Right lobe of liver (tissue), 6 donors: ENCODE measurements at regions not wholly inside any gene's neighbourhood (a gene's known extent, or its start where the extent isn't known, plus 50 kb on each side); places are given as distances from the start of the nearest gene placed in this dataset.

Experiments
- ATAC-seq, 4 donors: fragments of 200-7000 bp; cut with Tn5 transposase; one replicate each; pipeline ENCODE4 v1.9.1; 2020; ENCODE audit warnings: mild to moderate bottlenecking in 4 of 4, moderate library complexity in 4 of 4
- DNase-seq, 3 donors: peaks; one replicate each; pipeline ENCODE4 v3.0.0-alpha.2; 2020
- H3K27ac ChIP-seq, 3 donors: fragments of 200-600 bp; one replicate each; pipeline ENCODE4 v1.8.0; 2022
- H3K27me3 ChIP-seq, 2 donors: fragments of 200-600 bp; one replicate each; pipeline ENCODE4 v1.8.0; 2022
- H3K36me3 ChIP-seq, 4 donors: fragments of 200-600 bp; sonication (generic) in 1 of 4; one replicate each; pipeline versions ENCODE4 v1.5.1 to v1.8.0; 2017 to 2022; ENCODE audit warnings: control low read depth in 1 of 4
- H3K4me1 ChIP-seq, 4 donors: fragments of 200-600 bp; sonication (generic) in 1 of 4; one replicate each; pipeline versions ENCODE4 v1.5.1 to v1.8.0; 2017 to 2022; ENCODE audit warnings: control low read depth in 1 of 4
- H3K4me3 ChIP-seq, 3 donors: fragments of 200-600 bp; one replicate each; pipeline ENCODE4 v1.8.0; 2022
- H3K9me3 ChIP-seq, 4 donors: fragments of 200-600 bp; sonication (generic) in 1 of 4; one replicate each; pipeline versions ENCODE4 v1.5.1 to v1.8.0; 2017 to 2022; ENCODE audit warnings: control low read depth in 1 of 4
- POLR2A ChIP-seq: fragments of 450-650 bp; IDR thresholded peaks from one replicate; pipeline ENCODE4 v1.6.1; 2017; ENCODE audit warnings: antibody characterized with exemption, mild to moderate bottlenecking
- WGBS: methylation state at CpG from one replicate; pipeline ENCODE4 v1.1.6; 2018; ENCODE audit warnings: low coverage, low lambda C conversion rate; ENCODE audit not compliant: insufficient coverage; ENCODE audit errors: missing lambda C conversion rate; 5-methylcytosine and 5-hydroxymethylcytosine counted together
- intact Hi-C, 2 donors: fragments of 100-400 bp; cut with DNase I; formaldehyde crosslinking; loops; one replicate each; pipeline versions ENCODE4 v1.11.2 to v1.14.1; 2022
- TF ChIP-seq, protein P1 (sequence below), 4 donors: fragments of 200-600 bp in 3 of 4; fragments of 450-650 bp in 1 of 4; IDR thresholded peaks; one replicate each; pipeline versions ENCODE4 v1.5.1 to v1.8.0; 2016 to 2022; ENCODE audit warnings: antibody characterized with exemption in 4 of 4, mild to moderate bottlenecking in 2 of 4
- donor health status: DM: no; HTN: yes; CAD: no.
- donor health status: DM: no; HTN: no; CAD: no.
- donor health status: DM: no; HTN: no; CAD: no.
- donor health status: DM: no; HTN: yes; CAD: no.
- donor health status: DM: no; HTN: yes; CAD: no.

DNA sequence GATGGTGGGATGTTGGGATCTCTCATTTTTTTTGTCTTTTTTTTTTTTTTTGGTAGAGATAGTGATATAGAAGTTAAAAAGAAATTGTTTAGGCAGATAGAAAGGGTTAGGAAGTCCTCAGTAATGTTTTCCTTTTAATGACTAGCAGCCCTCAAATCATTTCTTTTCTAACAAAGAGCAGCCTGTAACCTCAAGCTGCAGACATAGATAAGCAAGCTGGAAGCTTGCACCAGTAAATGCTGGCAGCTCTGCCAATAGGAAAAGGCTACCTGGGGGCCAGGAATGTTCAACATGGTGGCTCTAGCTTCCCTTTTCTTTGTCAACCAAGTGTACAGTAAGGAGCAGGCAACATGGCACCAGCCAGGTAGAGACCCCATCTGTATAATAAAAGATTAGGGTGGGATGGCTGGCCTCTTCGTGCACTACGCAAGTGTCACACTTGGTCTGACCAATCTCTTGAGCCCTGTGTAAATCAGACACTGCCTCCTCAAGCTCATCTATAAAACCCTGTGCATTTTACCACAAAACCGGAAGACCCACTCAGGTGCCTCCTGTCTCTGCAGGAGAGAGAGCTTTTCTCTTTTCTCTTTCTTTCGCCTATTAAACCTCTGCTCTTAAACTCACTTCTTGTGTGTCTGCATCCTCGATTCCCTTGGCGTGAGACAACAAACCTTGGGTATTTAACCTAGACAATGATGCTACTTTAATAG is 212.9 kb downstream of the SNX10 start:
- no peak for DNase-seq
- TF ChIP-seq, protein P1, sequence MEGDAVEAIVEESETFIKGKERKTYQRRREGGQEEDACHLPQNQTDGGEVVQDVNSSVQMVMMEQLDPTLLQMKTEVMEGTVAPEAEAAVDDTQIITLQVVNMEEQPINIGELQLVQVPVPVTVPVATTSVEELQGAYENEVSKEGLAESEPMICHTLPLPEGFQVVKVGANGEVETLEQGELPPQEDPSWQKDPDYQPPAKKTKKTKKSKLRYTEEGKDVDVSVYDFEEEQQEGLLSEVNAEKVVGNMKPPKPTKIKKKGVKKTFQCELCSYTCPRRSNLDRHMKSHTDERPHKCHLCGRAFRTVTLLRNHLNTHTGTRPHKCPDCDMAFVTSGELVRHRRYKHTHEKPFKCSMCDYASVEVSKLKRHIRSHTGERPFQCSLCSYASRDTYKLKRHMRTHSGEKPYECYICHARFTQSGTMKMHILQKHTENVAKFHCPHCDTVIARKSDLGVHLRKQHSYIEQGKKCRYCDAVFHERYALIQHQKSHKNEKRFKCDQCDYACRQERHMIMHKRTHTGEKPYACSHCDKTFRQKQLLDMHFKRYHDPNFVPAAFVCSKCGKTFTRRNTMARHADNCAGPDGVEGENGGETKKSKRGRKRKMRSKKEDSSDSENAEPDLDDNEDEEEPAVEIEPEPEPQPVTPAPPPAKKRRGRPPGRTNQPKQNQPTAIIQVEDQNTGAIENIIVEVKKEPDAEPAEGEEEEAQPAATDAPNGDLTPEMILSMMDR (IDR thresholded peaks at IDR 0.05) = no peak
- TF ChIP-seq POLR2A = no peak
- no peaks in the 10 kb centered on the region for H3K27me3 ChIP-seq
- no peaks in the 10 kb centered on the region for H3K4me1 ChIP-seq
- no peak overlapping the region for H3K27ac ChIP-seq
- ATAC-seq = no peak
- no peaks in the 10 kb centered on the region for H3K9me3 ChIP-seq
- no peaks in the 10 kb centered on the region for H3K36me3 ChIP-seq
- H3K4me3 ChIP-seq = no peak overlapping the region
- WGBS = 84% methylated on average over 4 of the region's 6 CpGs
- intact Hi-C loops = no loop called here

DNA sequence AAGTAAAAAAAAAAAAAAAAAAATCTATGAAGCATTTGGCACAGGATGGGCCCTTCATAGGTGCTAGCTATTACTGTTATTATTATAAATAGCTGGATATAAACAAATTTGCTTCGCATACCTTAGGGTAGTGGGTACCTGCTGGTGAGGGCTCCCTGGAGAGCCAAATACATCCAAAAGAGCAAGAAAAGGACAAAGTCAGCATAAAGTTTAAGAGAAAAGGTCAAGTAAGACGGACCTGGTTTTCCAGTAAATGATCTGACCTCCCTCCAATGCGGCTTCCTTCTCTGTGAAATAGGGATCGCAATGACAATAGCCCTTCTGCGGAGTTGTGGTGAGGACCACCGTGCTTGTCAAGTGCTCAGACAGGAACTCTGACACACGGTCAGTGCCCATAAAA is 214.5 kb downstream of the SNX10 start:
- Histone ChIP-seq H3K4me1 (no peaks in the 10 kb centered on the region), H3K27ac (no peak overlapping the region), H3K36me3 (no peaks in the 10 kb centered on the region), H3K4me3 (no peak overlapping the region), H3K9me3 (no peaks in the 10 kb centered on the region), H3K27me3 (no peaks in the 10 kb centered on the region)
- intact Hi-C loops = no loop called here
- DNase-seq (no peak), ATAC-seq (no peak)
- 70% methylated on average over 7 of the region's 7 CpGs for WGBS
- TF ChIP-seq, protein P1 (IDR thresholded peaks at IDR 0.05) = no peak
- TF ChIP-seq POLR2A = no peak

DNA sequence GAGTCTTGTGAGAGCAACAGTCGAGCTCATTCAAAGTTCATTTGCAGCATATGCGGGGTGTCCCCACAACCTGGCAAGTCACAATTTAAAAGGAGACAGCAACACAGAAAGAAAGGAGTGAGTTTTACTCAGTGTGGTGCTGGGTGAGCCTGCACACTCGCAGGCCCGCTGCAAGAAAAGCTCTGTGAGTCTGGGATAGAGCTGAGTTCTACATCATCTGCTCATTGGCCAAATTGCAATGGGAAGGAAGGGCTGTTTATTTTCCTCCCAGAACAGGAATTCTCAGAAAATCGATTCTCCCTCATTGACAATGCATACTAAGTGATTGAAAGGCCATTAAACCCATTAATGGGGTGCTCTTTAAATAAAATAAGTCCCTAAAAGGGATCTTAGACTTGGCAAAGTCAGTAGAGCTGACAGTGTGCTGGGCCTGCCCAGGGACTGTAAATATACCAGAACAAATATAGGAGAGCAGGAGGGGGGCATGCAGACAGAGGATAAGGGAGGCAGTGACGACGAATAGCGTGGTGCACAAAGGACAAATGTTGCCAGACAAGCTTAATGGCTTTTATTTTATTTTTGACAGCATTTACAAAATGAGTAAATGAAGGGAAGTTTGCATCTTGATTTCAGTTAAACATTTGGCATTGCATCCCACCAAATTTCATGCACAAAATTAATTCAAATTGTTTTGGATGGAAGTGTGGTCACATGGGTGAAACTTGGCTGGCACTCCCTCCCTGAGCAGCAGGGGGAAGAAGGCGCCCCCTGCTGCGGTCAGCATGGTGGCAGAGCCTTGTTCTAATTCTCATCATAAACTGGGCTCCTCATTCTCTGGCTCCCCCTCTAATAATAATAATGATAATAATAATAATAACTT is 215.7 kb downstream of the SNX10 start:
- ATAC-seq (no peak), DNase-seq (no peak)
- 60% methylated on average over 10 of the region's 10 CpGs for WGBS
- H3K27me3 ChIP-seq = no peaks in the 10 kb centered on the region
- intact Hi-C loops = no loop called here
- TF ChIP-seq, protein P1 (IDR thresholded peaks at IDR 0.05) = no peak
- no peak for TF ChIP-seq POLR2A
- H3K27ac ChIP-seq = no peak overlapping the region
- H3K4me3 ChIP-seq = no peak overlapping the region
- no peaks in the 10 kb centered on the region for H3K36me3 ChIP-seq
- H3K9me3 ChIP-seq = no peaks in the 10 kb centered on the region
- no peaks in the 10 kb centered on the region for H3K4me1 ChIP-seq

DNA sequence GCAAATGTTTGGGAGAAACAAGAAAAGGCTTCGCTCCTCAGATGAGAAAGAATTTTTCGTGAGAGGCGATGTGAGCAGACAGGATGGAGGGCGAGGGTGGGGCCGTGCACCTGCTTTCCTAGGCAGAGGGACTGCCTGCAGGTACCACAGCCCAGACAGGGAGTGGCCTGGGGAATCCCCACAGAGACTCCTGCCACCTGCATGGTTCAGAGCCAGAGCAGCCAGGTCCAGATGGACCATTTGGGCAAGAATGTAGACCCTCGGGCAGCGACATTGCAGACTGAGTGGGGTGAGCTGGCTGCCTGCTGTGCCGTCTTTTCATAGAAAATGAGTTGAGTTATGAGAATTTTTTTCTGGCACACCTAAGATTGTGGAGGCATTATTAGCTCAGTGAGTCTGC is 216.8 kb downstream of the SNX10 start:
- Histone ChIP-seq H3K36me3 (no peaks in the 10 kb centered on the region), H3K4me3 (no peak overlapping the region), H3K4me1 (no peaks in the 10 kb centered on the region), H3K27me3 (no peaks in the 10 kb centered on the region), H3K27ac (no peak overlapping the region), H3K9me3 (no peaks in the 10 kb centered on the region)
- ATAC-seq = peak in 1 of 4 donors; percentile 33
- WGBS = 82% methylated on average over 7 of the region's 8 CpGs
- DNase-seq = no peak
- intact Hi-C loops = no loop called here
- no peak for TF ChIP-seq POLR2A
- TF ChIP-seq, protein P1 (IDR thresholded peaks at IDR 0.05) = no peak
